LNCaP clone FGC (cell line): ENCODE measurements at regions not wholly inside any gene's neighbourhood (a gene's known extent, or its start where the extent isn't known, plus 50 kb on each side); places are given as distances from the start of the nearest gene placed in this dataset.
"Not testable (repeated sequence)": the region's sequence is repeated elsewhere in the genome, so short reads cannot be mapped to it uniquely, and the experiment has no call there.

Experiments
- DNase-seq: peaks from one replicate; pipeline ENCODE4 v3.0.0-alpha.2; 2011; ENCODE audit warnings: low read depth
- H3K4me3 ChIP-seq: 2 replicates; pipeline ENCODE4 v1.5.1; 2011; ENCODE audit warnings: mild to moderate bottlenecking, low read depth, low read length, control low read depth
- CTCF ChIP-seq: IDR thresholded peaks from 2 replicates; pipeline ENCODE4 v1.5.1; 2012; ENCODE audit warnings: mild to moderate bottlenecking; ENCODE audit not compliant: control insufficient read depth, insufficient read depth; ENCODE audit errors: extremely low read depth

GRCh38 chr12:46653311-46653710, 172.5 kb downstream of the SLC38A4 start:
- no peak overlapping the region for H3K4me3 ChIP-seq
- TF ChIP-seq CTCF, result no peak
- no peak for DNase-seq

GRCh38 chr12:46652692-46653091, 173.1 kb downstream of the SLC38A4 start:
- DNase-seq, result no peak
- H3K4me3 ChIP-seq, result no peak overlapping the region
- no peak for TF ChIP-seq CTCF

- no peak for DNase-seq
- TF ChIP-seq CTCF, result no peak
- no peak overlapping the region for H3K4me3 ChIP-seq
Observed at GRCh38 chr12:46650688-46651087, 175.1 kb downstream of the SLC38A4 start.

GRCh38 chr12:46649433-46649832, 176.4 kb downstream of the SLC38A4 start:
- H3K4me3 ChIP-seq, result no peak overlapping the region
- no peak for TF ChIP-seq CTCF
- DNase-seq, result no peak

GRCh38 chr12:46647034-46647433, 178.8 kb downstream of the SLC38A4 start:
- no peak for DNase-seq
- TF ChIP-seq CTCF, result no peak
- no peak overlapping the region for H3K4me3 ChIP-seq

GRCh38 chr12:46641649-46642048, 184.1 kb downstream of the SLC38A4 start:
- H3K4me3 ChIP-seq, DNase-seq: not testable (repeated sequence)

GRCh38 chr12:46635818-46636217, 190.0 kb downstream of the SLC38A4 start:
- TF ChIP-seq CTCF, result no peak
- no peak overlapping the region for H3K4me3 ChIP-seq
- no peak for DNase-seq
